ENCODE measurements at regions not wholly inside any gene's neighbourhood (a gene's known extent, or its start where the extent isn't known, plus 50 kb on each side); places are given as distances from the start of the nearest gene placed in this dataset.
A peak's percentile ranks its signal among the peaks of the same experiment; 100 is the strongest.

DNA sequence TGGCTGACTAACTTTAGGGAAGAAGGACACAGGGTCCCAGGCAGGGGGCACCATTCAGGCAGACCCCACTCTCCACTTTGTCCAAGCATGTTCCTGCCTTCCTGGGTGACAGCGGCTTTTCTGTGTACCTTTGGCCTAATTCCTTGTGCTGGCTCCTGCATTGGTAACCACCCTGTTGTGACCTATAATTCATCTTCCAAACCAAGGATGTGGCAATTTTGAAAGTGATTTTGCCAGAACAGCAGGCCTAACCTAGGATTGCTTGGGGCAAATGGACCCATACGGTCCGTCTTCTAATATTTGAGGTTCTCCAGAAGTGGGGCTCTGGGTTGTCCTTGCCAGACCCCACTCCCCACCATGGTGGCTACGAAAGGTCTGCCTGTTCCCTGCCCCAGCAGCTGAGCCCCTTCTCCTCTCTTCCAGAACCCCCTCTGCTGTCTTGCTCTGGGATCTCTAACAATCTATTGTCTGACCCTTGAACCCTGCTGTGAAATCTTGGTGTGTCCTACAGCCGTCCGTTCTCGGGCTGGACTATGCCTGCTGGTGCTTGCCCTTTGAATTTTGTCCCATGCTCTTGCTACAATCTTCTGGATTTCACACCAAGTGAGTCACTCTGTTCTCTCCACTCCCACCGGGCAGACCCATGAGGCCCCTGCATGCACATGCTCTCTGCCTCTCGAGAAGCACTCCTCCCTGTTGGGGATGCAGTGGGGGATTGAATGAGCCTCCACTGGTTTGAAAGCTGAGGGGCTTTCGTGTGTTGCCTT, 316.0 kb downstream of the CXCL12 start:
- Mint-ChIP-seq H3K9me3 (no peaks in the 10 kb centered on the region), H3K27ac (no peak overlapping the region)
- peak; percentile 14 for ATAC-seq

DNA sequence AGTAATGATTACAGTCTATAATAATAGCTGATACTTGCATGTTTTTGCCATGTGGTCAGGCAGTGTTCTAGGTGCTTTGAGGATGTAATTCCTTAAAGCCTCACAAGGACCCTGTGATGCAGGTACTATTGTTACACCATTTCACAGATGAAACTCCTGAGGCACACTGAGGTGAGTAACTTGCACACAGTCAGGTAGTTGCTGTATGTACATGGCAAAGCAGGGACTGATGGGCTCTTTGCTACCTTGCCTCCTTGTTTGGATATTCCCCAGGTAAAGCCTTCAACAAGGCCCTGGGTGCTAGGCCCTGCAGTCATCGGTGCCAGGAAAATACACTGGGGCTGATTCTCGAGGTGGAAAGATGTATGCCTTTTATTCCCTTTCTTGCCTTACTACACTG, 317.5 kb downstream of the CXCL12 start:
- Mint-ChIP-seq H3K4me3 (no peak overlapping the region), H3K27me3 (no peaks in the 10 kb centered on the region), H3K9me3 (no peaks in the 10 kb centered on the region), H3K4me1 (no peaks in the 10 kb centered on the region), H3K27ac (no peak overlapping the region)
- no peak for DNase-seq
- ATAC-seq: no peak

More for the DNA sequence above, 316.0 kb downstream of the CXCL12 start:
- Mint-ChIP-seq H3K4me3 (no peak overlapping the region), H3K4me1 (no peaks in the 10 kb centered on the region), H3K27me3 (no peaks in the 10 kb centered on the region)
- no peak for DNase-seq

DNA sequence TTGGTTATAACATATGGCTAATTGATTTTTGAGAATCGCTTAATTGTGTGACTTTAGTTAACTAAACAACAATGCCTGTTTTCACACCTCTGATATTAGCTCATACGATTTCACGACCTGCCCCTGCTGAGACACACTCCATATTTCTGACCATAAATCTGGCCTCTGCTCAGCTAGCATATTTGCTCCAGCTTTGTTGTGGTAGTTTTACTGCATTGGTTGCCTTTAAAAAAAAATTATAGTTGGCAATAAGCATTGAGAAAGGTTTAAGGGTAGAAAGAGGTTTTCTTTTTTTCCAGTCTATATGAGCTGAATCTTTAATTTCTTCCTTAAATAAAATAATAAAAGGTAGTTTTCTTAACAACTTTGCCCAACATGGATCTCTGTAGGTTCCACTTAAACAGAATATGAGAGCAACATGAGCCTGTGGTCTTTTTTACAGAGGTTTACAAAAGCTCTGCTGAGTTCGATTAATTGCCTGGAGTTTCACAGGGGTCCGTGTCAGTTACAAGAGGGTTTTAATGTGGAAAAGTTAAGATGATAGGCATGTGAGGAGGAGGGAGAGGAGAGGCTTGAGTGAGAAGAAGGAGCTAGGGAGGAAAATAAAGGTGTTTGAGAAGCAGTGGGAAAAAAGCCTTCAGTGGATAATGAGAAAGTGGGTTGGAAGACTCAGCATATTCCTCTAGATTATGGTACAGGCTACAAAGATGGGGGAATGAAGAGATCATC, 318.2 kb downstream of the CXCL12 start:
- no peak overlapping the region for H3K4me3 Mint-ChIP-seq
- H3K9me3 Mint-ChIP-seq: no peaks in the 10 kb centered on the region
- DNase-seq (no peak), ATAC-seq (no peak)
- no peaks in the 10 kb centered on the region for H3K4me1 Mint-ChIP-seq
- no peak overlapping the region for H3K27ac Mint-ChIP-seq
- no peaks in the 10 kb centered on the region for H3K27me3 Mint-ChIP-seq

DNA sequence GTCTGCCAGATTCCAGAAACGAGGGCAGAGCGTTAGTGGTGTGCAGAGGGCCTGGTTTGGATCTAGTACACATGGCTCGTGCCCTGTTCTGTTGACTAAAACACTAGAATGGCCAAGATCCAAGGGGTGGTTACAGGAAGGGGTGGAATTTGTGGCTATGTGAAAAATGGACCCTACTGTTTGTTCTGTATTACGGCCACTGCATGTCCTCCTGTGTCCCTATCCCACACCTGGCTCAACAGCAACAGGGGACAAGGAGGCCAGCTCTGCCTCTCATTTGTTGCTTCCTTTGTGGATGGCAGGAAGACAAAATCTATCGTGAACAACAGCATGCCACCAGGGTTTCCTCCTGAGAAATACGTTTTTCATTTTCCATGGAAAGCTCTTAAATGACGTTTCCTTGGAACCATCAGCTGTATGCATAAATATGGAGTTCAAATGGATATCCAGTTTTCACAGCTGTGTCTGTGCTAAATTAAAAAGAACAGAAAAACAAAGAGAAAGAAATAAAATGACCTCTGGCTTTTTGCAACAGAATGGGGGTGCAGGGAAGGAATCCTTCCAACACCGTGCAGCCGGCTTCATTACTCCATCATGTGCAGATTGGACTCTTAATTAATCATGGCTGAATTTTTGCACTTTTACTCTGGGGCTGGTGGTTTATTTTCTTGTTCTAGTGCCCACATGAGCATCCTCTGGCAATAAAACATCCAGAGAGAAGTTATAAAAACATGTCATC, 318.9 kb downstream of the CXCL12 start:
- no peak for DNase-seq
- Mint-ChIP-seq H3K4me3 (no peak overlapping the region), H3K4me1 (no peaks in the 10 kb centered on the region), H3K27ac (no peak overlapping the region), H3K9me3 (no peaks in the 10 kb centered on the region), H3K27me3 (peaks cover 3% of the 10 kb centered on the region)
- ATAC-seq: no peak

DNA sequence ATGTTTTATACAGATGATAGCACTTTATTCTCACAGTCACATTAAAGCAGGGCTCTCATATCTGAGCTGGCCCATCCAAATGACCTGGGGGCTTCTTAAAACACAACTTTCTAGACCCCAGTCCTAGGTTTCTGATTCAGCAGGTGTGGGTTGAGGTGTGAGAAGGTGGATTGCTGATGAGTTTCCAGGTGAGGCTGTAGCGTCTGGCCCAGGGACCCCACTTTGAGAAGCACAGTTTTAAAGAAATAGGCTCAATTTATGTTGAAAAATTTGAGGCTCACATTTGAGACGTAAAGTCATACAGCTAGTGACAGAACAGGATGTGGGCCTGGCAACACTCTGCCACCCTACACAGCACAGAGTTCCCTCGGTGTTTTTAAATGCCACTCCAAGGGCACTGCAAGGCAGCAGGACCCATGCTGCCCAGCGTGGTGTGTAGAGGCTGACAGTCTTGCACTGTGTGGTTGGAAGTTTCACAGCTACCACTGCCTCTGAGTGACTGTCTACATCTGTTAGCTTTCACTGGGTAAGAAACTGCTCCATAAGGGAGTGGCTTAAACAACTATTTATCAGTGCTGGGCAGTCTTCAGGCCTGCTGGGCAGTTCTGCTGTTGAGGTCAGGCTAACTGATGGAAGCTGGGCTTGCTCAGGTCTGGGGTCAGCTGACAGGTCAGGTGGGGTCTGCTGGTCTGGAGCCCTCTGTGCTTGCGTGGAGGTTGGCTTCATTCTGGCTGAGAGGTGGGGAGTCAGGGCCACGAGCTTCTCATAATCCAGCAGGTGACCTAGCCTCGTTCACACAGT, 319.7 kb downstream of the CXCL12 start:
- Mint-ChIP-seq H3K27ac (no peak overlapping the region), H3K27me3 (peaks cover 10% of the 10 kb centered on the region), H3K4me1 (no peaks in the 10 kb centered on the region), H3K9me3 (no peaks in the 10 kb centered on the region), H3K4me3 (no peak overlapping the region)
- no peak for DNase-seq
- ATAC-seq: peak; percentile 21

GRCh38 chr10:44064317-44064716, 320.6 kb downstream of the CXCL12 start:
- Mint-ChIP-seq H3K27me3 (peaks cover 10% of the 10 kb centered on the region), H3K27ac (peak overlapping the region in 1 of 2 donors; percentile 23), H3K9me3 (no peaks in the 10 kb centered on the region), H3K4me3 (no peak overlapping the region), H3K4me1 (no peaks in the 10 kb centered on the region)
- DNase-seq (no peak), ATAC-seq (no peak)

DNA sequence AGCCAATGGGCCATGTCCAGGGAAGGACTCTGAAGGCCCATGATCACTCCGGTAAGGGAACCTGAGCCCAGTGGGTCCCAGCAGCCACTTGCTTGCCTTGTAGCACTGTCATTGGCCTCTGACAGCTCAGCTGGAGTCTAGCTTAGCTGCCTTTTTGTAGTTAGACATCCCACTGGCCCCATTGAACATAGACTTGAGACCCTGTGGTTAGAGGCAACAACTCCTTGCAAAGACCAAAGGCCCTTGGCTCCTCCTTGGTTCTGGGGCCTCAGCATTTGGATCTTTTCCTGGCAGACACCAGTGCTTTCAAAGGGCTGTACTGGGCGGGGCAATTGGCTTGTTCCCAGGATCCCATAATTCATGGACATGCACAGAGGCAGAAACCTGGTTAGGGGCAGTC, 321.2 kb downstream of the CXCL12 start:
- Mint-ChIP-seq H3K4me1 (no peaks in the 10 kb centered on the region), H3K9me3 (no peaks in the 10 kb centered on the region), H3K4me3 (no peak overlapping the region), H3K27ac (no peak overlapping the region), H3K27me3 (peaks cover 10% of the 10 kb centered on the region)
- DNase-seq (no peak), ATAC-seq (no peak)

GRCh38 chr10:44060719-44061118, 324.2 kb downstream of the CXCL12 start:
- H3K27me3 Mint-ChIP-seq: peaks cover 34% of the 10 kb centered on the region
- no peak for DNase-seq
- no peaks in the 10 kb centered on the region for H3K4me1 Mint-ChIP-seq
- peak overlapping the region in 1 of 2 donors; percentile 51 for H3K27ac Mint-ChIP-seq
- ATAC-seq: no peak
- no peak overlapping the region for H3K4me3 Mint-ChIP-seq
- H3K9me3 Mint-ChIP-seq: no peaks in the 10 kb centered on the region

DNA sequence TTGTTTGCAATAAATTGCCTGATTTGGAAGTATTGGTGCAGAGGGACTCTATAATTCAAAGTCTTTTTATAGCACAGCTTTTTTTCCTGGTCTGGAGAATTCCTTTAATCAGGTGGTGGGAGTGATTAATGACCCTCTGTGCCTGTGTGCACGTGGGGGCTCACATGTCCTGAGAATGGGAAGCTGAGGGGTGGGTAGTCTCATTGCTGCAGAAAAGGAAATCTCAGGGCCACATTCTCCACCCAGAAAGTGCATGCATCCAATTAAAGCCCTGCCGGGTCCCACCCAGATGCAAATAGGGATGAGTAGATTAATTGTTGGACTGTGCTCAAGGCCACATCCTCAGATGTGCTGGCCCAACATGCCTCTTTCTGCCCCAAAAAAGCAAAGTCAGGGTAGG, 324.7 kb downstream of the CXCL12 start:
- Mint-ChIP-seq H3K4me3 (no peak overlapping the region), H3K27me3 (peaks cover 34% of the 10 kb centered on the region), H3K4me1 (no peaks in the 10 kb centered on the region), H3K9me3 (no peaks in the 10 kb centered on the region), H3K27ac (no peak overlapping the region)
- DNase-seq: no peak
- ATAC-seq: no peak

GRCh38 chr10:44058259-44058658, 326.6 kb downstream of the CXCL12 start:
- no peak overlapping the region for H3K27ac Mint-ChIP-seq
- H3K27me3 Mint-ChIP-seq: peaks cover 41% of the 10 kb centered on the region
- ATAC-seq (no peak), DNase-seq (no peak)
- no peaks in the 10 kb centered on the region for H3K4me1 Mint-ChIP-seq
- no peaks in the 10 kb centered on the region for H3K9me3 Mint-ChIP-seq
- H3K4me3 Mint-ChIP-seq: no peak overlapping the region

DNA sequence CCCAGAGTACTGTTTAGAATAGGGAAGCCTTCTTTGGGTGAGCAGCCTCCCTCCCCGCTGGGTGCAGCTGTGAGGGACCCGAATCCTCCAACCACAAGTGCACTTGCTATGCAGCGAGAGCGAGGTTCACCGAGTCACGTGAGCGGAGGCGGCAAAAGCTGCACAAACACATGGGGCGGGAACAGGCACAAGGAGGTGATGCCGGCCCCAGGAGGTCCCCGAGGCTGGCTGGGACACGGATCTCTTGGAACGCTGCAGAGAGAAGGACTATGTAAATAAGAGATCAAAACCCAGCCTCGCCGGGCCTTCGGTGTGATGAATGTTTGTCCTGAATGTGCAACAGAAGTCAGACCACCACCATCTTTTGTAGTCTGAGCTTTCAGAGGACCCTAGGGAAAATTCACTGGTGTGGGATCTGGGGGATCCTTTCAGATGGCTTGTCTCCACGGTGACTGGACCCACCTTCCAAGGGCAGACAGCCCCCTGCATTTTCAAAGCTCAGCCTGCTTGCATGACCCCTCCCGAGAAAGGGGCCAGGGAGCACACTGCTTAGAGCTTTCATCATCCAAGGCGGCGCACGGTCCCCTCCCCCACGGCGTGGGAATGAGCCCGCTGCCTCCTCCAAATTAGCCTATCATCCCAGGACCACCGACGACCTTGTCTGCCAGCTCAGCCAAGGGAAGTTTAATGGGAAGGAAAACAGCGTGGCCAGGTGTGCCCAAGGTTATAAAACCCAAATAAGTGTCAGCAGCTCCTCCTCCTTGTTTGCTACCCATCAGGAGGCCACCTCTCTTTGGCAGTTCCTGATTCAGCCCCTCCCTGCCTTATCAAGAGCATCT, 327.7 kb downstream of the CXCL12 start:
- Mint-ChIP-seq H3K4me1 (no peaks in the 10 kb centered on the region), H3K9me3 (no peaks in the 10 kb centered on the region), H3K27me3 (peaks cover 47% of the 10 kb centered on the region), H3K27ac (no peak overlapping the region), H3K4me3 (no peak overlapping the region)
- no peak for ATAC-seq
- no peak for DNase-seq

DNA sequence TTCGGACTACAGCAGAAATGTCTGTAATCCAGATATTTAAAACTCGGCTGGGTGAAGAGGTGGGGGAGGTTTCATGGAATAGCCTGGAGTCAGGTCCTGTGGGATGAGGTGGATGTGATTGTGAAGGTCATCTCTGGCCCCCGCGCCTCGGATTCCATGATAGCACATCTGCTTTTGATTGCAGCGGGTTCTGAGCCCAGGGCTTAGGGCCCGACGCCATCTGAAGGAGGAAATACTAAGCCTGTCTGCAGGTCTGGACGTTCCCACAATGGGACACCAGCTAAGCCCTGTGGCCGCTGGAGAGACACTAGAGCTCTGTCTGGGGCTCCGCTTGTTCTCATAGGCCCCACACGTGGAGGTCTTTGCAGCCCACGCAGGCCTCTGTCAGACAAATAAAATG, 328.7 kb downstream of the CXCL12 start:
- DNase-seq (no peak), ATAC-seq (no peak)
- Mint-ChIP-seq H3K27me3 (peaks cover 48% of the 10 kb centered on the region), H3K4me1 (no peaks in the 10 kb centered on the region), H3K9me3 (no peaks in the 10 kb centered on the region), H3K27ac (no peak overlapping the region), H3K4me3 (no peak overlapping the region)

DNA sequence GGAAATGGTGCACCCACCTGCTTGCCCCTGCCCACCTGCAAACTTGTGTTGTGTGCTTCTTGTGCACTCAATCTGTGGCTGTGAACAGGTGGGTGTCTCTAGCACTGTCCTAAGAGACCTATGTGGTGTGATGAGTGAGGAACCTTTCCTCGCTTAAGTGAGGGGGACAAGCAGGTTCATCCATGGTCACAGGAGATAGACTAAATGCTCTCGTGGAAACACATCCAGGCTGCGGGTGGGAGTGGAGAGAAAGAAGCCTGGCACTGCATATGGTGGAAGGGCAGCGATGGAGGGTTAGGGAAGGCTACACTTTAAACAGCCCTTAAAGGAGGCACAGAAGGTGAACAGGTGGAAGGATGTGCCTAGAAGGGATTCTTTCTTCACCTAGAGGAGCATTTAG, 330.9 kb downstream of the CXCL12 start:
- no peak for DNase-seq
- Mint-ChIP-seq H3K27ac (no peak overlapping the region), H3K9me3 (no peaks in the 10 kb centered on the region), H3K4me3 (no peak overlapping the region), H3K4me1 (no peaks in the 10 kb centered on the region), H3K27me3 (peaks cover 47% of the 10 kb centered on the region)
- ATAC-seq: no peak

DNA sequence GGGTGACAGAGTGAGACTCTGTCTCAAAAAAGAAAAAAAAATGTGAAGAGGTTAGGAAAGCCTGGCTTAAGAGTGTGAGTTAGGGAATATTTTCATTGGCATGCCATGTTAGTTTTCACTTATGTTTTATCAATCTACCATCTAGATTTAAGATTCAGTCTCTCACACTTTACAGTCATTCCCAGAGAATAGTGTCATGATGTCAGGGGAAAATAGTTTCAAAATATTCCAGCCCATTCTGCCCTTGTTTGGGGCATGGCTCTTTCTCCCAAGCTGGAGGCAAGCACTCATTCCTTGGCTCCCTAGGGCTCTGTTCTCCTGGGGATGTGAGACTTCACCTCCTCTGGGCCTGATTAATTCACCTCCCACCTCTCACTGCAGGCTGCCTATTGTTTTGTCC, 331.5 kb downstream of the CXCL12 start:
- Mint-ChIP-seq H3K27ac (peak overlapping the region in 1 of 2 donors; percentile 27), H3K27me3 (peaks cover 47% of the 10 kb centered on the region), H3K4me1 (no peaks in the 10 kb centered on the region), H3K9me3 (no peaks in the 10 kb centered on the region), H3K4me3 (no peak overlapping the region)
- DNase-seq (no peak), ATAC-seq (no peak)
